RWPE2 (cell line): ENCODE measurements at regions not wholly inside any gene's neighbourhood (a gene's known extent, or its start where the extent isn't known, plus 50 kb on each side); places are given as distances from the start of the nearest gene placed in this dataset.

Experiments used
- ATAC-seq: fragments of 200-7000 bp; cut with Tn5 transposase; 3 replicates; pipeline ENCODE4 v1.9.1; 2021; ENCODE audit warnings: low read depth
- DNase-seq: peaks from one replicate; pipeline ENCODE4 v3.0.0-alpha.2; 2020; ENCODE audit warnings: low spot score
- H3K27ac ChIP-seq: fragments of 450-650 bp; 2 replicates; pipeline ENCODE4 v1.5.1; 2017; ENCODE audit warnings: mild to moderate bottlenecking; ENCODE audit not compliant: poor library complexity, severe bottlenecking
- H3K27me3 ChIP-seq: fragments of 250-450 bp; sonication (Bioruptor Pico); 2 replicates; pipeline ENCODE4 v1.5.1; 2021; ENCODE audit warnings: mild to moderate bottlenecking, moderate library complexity; ENCODE audit not compliant: insufficient read depth, poor library complexity, severe bottlenecking
- H3K36me3 ChIP-seq: fragments of 250-450 bp; sonication (Bioruptor Pico); 2 replicates; pipeline ENCODE4 v1.5.1; 2020; ENCODE audit warnings: low read depth, mild to moderate bottlenecking, moderate library complexity
- H3K4me1 ChIP-seq: fragments of 250-450 bp; sonication (Bioruptor Pico); 2 replicates; pipeline ENCODE4 v1.5.1; 2021; ENCODE audit warnings: mild to moderate bottlenecking, moderate library complexity; ENCODE audit not compliant: insufficient read depth, poor library complexity, severe bottlenecking
- H3K4me3 ChIP-seq: fragments of 250-450 bp; sonication (Bioruptor Pico); 2 replicates; pipeline ENCODE4 v1.5.1; 2021; ENCODE audit warnings: mild to moderate bottlenecking, moderate library complexity; ENCODE audit not compliant: severe bottlenecking
- H3K9me3 ChIP-seq: fragments of 250-450 bp; sonication (Bioruptor Pico); 2 replicates; pipeline ENCODE4 v1.5.1; 2021; ENCODE audit warnings: mild to moderate bottlenecking, moderate library complexity; ENCODE audit not compliant: severe bottlenecking
- CTCF ChIP-seq: fragments of 450-650 bp; IDR thresholded peaks from one replicate; pipeline ENCODE4 v1.5.1; 2017; ENCODE audit warnings: mild to moderate bottlenecking, moderate library complexity; ENCODE audit not compliant: poor library complexity, severe bottlenecking

- no peaks in the 10 kb centered on the region for H3K9me3 ChIP-seq
- ATAC-seq (no peak), DNase-seq (no peak)
- peaks cover 40% of the 10 kb centered on the region for H3K27me3 ChIP-seq
- no peaks in the 10 kb centered on the region for H3K4me1 ChIP-seq
- no peaks in the 10 kb centered on the region for H3K36me3 ChIP-seq
- no peak overlapping the region for H3K4me3 ChIP-seq
- no peak overlapping the region for H3K27ac ChIP-seq
- TF ChIP-seq CTCF, result no peak
Observed at GRCh38 chr14:21978999-21979314, 305.3 kb upstream of the OR4E1 start.

GRCh38 chr14:21978184-21978998, 304.8 kb upstream of the OR4E1 start:
- peak; percentile 87 for TF ChIP-seq CTCF
- Histone ChIP-seq H3K9me3 (no peaks in the 10 kb centered on the region), H3K36me3 (no peaks in the 10 kb centered on the region), H3K4me3 (no peak overlapping the region), H3K27me3 (peaks cover 46% of the 10 kb centered on the region), H3K27ac (no peak overlapping the region), H3K4me1 (no peaks in the 10 kb centered on the region)
- DNase-seq (no peak), ATAC-seq (peak; percentile 25; the same call in 1 of the 3 replicates)

GRCh38 chr14:21974741-21975140, 301.1 kb upstream of the OR4E1 start:
- Histone ChIP-seq H3K27ac (no peak overlapping the region), H3K9me3 (no peaks in the 10 kb centered on the region), H3K27me3 (peaks cover 64% of the 10 kb centered on the region), H3K4me3 (no peak overlapping the region), H3K36me3 (no peaks in the 10 kb centered on the region), H3K4me1 (no peaks in the 10 kb centered on the region)
- ATAC-seq, result no peak
- no peak for TF ChIP-seq CTCF
- no peak for DNase-seq

- no peak for ATAC-seq
- H3K27me3 ChIP-seq, result peaks cover 10% of the 10 kb centered on the region
- no peaks in the 10 kb centered on the region for H3K36me3 ChIP-seq
- H3K4me1 ChIP-seq, result no peaks in the 10 kb centered on the region
- H3K27ac ChIP-seq, result no peak overlapping the region
- TF ChIP-seq CTCF, result no peak
- H3K4me3 ChIP-seq, result no peak overlapping the region
- no peak for DNase-seq
- no peaks in the 10 kb centered on the region for H3K9me3 ChIP-seq
Observed at GRCh38 chr14:21965042-21965441, 291.4 kb upstream of the OR4E1 start.

GRCh38 chr14:21964180-21964579, 290.6 kb upstream of the OR4E1 start:
- TF ChIP-seq CTCF, result no peak

More at GRCh38 chr14:21964180-21964579, 290.6 kb upstream of the OR4E1 start:
- no peak overlapping the region for H3K4me3 ChIP-seq
- no peak overlapping the region for H3K27ac ChIP-seq
- no peak for ATAC-seq
- no peaks in the 10 kb centered on the region for H3K4me1 ChIP-seq
- H3K27me3 ChIP-seq, result peaks cover 8% of the 10 kb centered on the region
- H3K9me3 ChIP-seq, result no peaks in the 10 kb centered on the region
- DNase-seq, result no peak
- H3K36me3 ChIP-seq, result no peaks in the 10 kb centered on the region
